Peyer's patch (tissue), 4 donors: ENCODE measurements at regions not wholly inside any gene's neighbourhood (a gene's known extent, or its start where the extent isn't known, plus 50 kb on each side); places are given as distances from the start of the nearest gene placed in this dataset.

ENCODE experiments used
- DNase-seq, 3 donors: peaks; one replicate each; pipeline ENCODE4 v3.0.0-alpha.2; 2017 to 2019
- H3K27ac ChIP-seq, 4 donors: fragments of 200-600 bp; sonication (generic); one replicate each; pipeline ENCODE4 v1.5.1; 2016 to 2019
- H3K27me3 ChIP-seq, 2 donors: fragments of 200-600 bp; sonication (generic); one replicate each; pipeline ENCODE4 v1.5.1; 2019
- H3K36me3 ChIP-seq, 3 donors: fragments of 200-600 bp; sonication (generic); one replicate each; pipeline ENCODE4 v1.5.1; 2016 to 2019
- H3K4me1 ChIP-seq, 4 donors: fragments of 200-600 bp; sonication (generic); one replicate each; pipeline ENCODE4 v1.5.1; 2016 to 2019
- H3K4me3 ChIP-seq, 4 donors: fragments of 200-600 bp; sonication (generic); 1 replicate in 3 of 4; 2 replicates in 1 of 4; pipeline ENCODE4 v1.5.1; 2016 to 2019; ENCODE audit warnings: mild to moderate bottlenecking in 1 of 4
- H3K9me3 ChIP-seq, 4 donors: fragments of 200-600 bp; sonication (generic); one replicate each; pipeline ENCODE4 v1.5.1; 2016 to 2019; ENCODE audit warnings: mild to moderate bottlenecking in 1 of 4
- POLR2A ChIP-seq, 2 donors: fragments of 450-650 bp; IDR thresholded peaks; one replicate each; pipeline ENCODE4 v1.5.1; 2017; ENCODE audit warnings: antibody characterized with exemption in 2 of 2, mild to moderate bottlenecking in 2 of 2, moderate library complexity in 2 of 2
- TF ChIP-seq, protein P1 (sequence below), 6 experiments: fragments of 450-650 bp in 4 of 6; fragments of 200-600 bp in 2 of 6; sonication (generic) in 1 of 6; IDR thresholded peaks; one replicate each; pipeline ENCODE4 v1.5.1; 2017 to 2019; ENCODE audit warnings: antibody characterized with exemption in 6 of 6, mild to moderate bottlenecking in 3 of 6, moderate library complexity in 1 of 6

DNA sequence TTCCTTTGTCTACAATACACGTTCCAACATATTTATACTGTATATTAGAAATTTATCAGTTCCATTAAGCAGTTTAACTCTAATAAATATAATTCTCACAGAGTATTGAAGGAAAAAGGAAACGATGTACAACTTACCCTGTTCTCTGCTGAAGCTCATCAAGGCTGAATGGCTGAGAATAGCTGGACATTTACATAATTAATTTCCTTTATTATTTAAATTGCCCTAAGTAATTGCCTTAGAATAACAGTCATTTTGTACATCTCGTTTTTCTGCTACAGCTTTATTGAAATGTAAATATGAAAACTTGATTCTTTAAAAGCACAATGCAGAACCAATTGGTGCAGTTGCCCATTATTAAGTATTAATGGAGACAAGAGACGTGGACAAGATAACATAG lies 648.3 kb upstream of the ATXN8OS start:
- Histone ChIP-seq H3K4me3 (no peak overlapping the region), H3K27me3 (no peaks in the 10 kb centered on the region), H3K9me3 (no peaks in the 10 kb centered on the region), H3K27ac (no peak overlapping the region), H3K4me1 (no peaks in the 10 kb centered on the region), H3K36me3 (no peaks in the 10 kb centered on the region)
- DNase-seq, result no peak
- TF ChIP-seq, protein P1, sequence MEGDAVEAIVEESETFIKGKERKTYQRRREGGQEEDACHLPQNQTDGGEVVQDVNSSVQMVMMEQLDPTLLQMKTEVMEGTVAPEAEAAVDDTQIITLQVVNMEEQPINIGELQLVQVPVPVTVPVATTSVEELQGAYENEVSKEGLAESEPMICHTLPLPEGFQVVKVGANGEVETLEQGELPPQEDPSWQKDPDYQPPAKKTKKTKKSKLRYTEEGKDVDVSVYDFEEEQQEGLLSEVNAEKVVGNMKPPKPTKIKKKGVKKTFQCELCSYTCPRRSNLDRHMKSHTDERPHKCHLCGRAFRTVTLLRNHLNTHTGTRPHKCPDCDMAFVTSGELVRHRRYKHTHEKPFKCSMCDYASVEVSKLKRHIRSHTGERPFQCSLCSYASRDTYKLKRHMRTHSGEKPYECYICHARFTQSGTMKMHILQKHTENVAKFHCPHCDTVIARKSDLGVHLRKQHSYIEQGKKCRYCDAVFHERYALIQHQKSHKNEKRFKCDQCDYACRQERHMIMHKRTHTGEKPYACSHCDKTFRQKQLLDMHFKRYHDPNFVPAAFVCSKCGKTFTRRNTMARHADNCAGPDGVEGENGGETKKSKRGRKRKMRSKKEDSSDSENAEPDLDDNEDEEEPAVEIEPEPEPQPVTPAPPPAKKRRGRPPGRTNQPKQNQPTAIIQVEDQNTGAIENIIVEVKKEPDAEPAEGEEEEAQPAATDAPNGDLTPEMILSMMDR (IDR thresholded peaks at IDR 0.05), result no peak
- no peak for TF ChIP-seq POLR2A (IDR thresholded peaks at IDR 0.05)

DNA sequence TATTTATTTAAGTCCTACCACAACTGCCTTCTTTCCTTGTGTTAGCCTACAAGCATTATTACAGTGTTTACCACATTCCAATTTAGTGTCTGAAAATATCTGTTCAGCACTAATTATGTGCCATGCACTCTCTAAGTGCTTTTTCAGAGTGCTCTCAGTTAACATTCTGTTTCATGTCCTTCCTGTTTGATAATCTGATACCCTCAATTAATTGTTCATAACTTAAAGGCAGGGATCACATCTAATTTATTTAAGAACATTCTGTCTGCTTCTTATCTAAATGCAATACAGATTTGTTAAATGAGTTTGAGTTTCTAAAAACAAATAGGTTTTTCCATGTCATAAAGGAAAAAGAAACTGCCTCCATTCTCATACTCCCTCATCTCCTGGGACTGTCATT lies 649.6 kb upstream of the ATXN8OS start:
- H3K9me3 ChIP-seq, result no peaks in the 10 kb centered on the region
- no peak overlapping the region for H3K4me3 ChIP-seq
- DNase-seq, result no peak
- H3K36me3 ChIP-seq, result no peaks in the 10 kb centered on the region
- H3K27me3 ChIP-seq, result no peaks in the 10 kb centered on the region
- TF ChIP-seq POLR2A (IDR thresholded peaks at IDR 0.05), result no peak
- TF ChIP-seq, protein P1 (IDR thresholded peaks at IDR 0.05), result no peak
- H3K4me1 ChIP-seq, result no peaks in the 10 kb centered on the region
- H3K27ac ChIP-seq, result no peak overlapping the region

DNA sequence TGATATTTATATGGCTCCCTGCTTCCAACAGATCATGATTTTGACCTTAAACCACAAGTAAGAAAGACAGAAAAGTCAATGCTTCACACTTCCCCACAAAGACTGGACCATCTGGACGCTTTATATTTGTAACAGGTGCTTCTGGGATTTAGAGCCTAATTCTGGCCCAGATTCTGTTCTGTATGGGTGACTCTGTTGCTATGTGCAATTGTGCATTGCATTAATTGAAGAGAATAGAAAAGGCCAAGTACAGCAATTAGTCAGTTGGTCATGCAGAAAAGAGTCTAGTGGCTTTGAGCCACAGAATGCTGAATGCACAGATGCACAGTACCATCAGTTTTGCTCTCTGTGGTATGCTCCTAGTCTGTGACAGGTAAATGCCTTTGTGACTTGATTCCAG lies 657.4 kb upstream of the ATXN8OS start:
- Histone ChIP-seq H3K4me3 (no peak overlapping the region), H3K27ac (no peak overlapping the region), H3K36me3 (no peaks in the 10 kb centered on the region), H3K4me1 (no peaks in the 10 kb centered on the region), H3K27me3 (no peaks in the 10 kb centered on the region), H3K9me3 (no peaks in the 10 kb centered on the region)
- TF ChIP-seq, protein P1 (IDR thresholded peaks at IDR 0.05), result no peak
- TF ChIP-seq POLR2A (IDR thresholded peaks at IDR 0.05), result no peak
- DNase-seq, result no peak

DNA sequence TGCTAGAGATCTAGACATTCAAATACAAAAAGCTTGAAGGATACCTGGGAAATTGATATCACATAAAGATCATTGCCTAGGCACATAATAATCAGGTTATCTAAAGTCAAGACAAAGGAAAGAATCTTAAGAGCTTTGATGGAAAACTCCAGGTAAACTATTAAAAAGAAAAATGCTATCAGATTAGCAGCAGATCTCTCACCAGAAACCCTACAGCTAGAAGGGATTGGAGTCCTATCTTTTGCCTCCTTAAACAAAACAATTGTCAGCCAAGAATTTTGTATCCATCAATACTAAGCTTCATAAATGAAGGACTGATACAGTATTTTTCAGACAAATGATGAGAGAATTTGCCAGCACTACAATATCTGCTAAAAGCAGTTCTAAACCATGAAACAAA lies 682.4 kb upstream of the ATXN8OS start:
- Histone ChIP-seq H3K4me1 (no peaks in the 10 kb centered on the region), H3K9me3 (no peaks in the 10 kb centered on the region), H3K36me3 (no peaks in the 10 kb centered on the region), H3K27ac (no peak overlapping the region), H3K4me3 (no peak overlapping the region), H3K27me3 (no peaks in the 10 kb centered on the region)
- TF ChIP-seq, protein P1 (IDR thresholded peaks at IDR 0.05), result no peak
- TF ChIP-seq POLR2A (IDR thresholded peaks at IDR 0.05), result no peak
- DNase-seq, result no peak

DNA sequence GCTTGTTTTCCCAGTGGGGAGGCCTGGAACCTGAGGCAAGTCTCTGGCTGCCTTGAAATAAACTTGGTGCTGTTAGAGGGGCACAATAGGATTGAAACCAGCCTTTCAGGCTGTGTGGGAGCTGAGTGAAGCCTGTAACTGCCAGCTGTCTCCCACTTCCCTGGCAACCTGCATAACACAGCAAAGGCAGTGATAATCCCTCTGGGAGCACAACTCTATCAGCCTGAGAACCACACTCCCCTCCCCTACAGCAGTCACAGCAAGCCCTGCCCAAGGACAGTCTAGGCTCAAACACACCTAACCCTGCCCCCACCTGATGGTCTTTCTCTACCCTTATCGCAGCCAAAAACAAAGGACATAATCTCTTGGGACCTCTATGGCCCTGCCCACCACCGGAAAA lies 683.8 kb upstream of the ATXN8OS start:
- Histone ChIP-seq H3K27ac (no peak overlapping the region), H3K27me3 (no peaks in the 10 kb centered on the region), H3K4me3 (no peak overlapping the region), H3K36me3 (no peaks in the 10 kb centered on the region), H3K4me1 (no peaks in the 10 kb centered on the region), H3K9me3 (no peaks in the 10 kb centered on the region)
- no peak for TF ChIP-seq POLR2A (IDR thresholded peaks at IDR 0.05)
- TF ChIP-seq, protein P1 (IDR thresholded peaks at IDR 0.05), result no peak
- no peak for DNase-seq

DNA sequence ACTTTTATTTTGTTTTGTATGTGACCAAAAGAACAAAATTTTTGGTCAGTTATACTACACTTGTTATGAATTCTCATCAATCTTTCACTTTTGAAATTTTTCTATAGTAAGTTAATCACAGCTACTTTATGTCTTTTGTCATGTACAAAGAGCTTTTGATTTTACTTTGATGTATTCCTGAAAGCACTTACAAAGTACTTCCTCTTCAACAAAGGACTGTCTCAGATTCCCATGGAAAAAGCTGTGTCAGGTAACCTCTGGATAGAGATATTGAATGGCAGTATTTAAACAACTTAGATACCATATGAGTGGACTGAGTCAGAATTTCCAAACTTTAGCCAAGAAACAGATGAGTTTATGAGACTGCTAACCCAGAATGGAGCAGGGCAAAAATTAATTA lies 689.3 kb upstream of the ATXN8OS start:
- Histone ChIP-seq H3K9me3 (no peaks in the 10 kb centered on the region), H3K27ac (no peak overlapping the region), H3K27me3 (no peaks in the 10 kb centered on the region), H3K36me3 (no peaks in the 10 kb centered on the region), H3K4me1 (no peaks in the 10 kb centered on the region), H3K4me3 (no peak overlapping the region)
- no peak for DNase-seq
- TF ChIP-seq POLR2A (IDR thresholded peaks at IDR 0.05), result no peak
- TF ChIP-seq, protein P1 (IDR thresholded peaks at IDR 0.05), result no peak
